KBM-7 (cell line): ENCODE measurements at regions not wholly inside any gene's neighbourhood (a gene's known extent, or its start where the extent isn't known, plus 50 kb on each side); places are given as distances from the start of the nearest gene placed in this dataset.

Experiments used
- DNase-seq: peaks from one replicate; pipeline ENCODE4 v3.0.0-alpha.2; 2015
- in situ Hi-C: fragments of 300-500 bp; cut with MboI; formaldehyde crosslinking; loops from 2 replicates; pipeline ENCODE4 v1.14.3; 2020; ENCODE audit warnings: low sequenced_read_pairs, low pct_unique_long_range_greater_than_20kb, mixed read lengths

GRCh38 chr3:106748472-106749262, 628.6 kb upstream of the CCDC54 start:
- DNase-seq: no peak
- in situ Hi-C loops: no loop called here

- in situ Hi-C loops: no loop called here
- DNase-seq: peak; percentile 19
Measured at GRCh38 chr3:106750092-106750491, 627.1 kb upstream of the CCDC54 start.

GRCh38 chr3:106755336-106755735, 621.9 kb upstream of the CCDC54 start:
- no peak for DNase-seq
- in situ Hi-C loops: no loop called here

- no peak for DNase-seq
- in situ Hi-C loops: no loop called here
Measured at GRCh38 chr3:106756901-106757300, 620.3 kb upstream of the CCDC54 start.

GRCh38 chr3:106758459-106758858, 618.8 kb upstream of the CCDC54 start:
- no peak for DNase-seq
- in situ Hi-C loops: no loop called here

GRCh38 chr3:106759731-106760130, 617.5 kb upstream of the CCDC54 start:
- no peak for DNase-seq
- in situ Hi-C loops: no loop called here

GRCh38 chr3:106765342-106765741, 611.9 kb upstream of the CCDC54 start:
- in situ Hi-C loops: no loop called here
- DNase-seq: no peak

- in situ Hi-C loops: no loop called here
Measured at GRCh38 chr3:106768941-106769480, 608.2 kb upstream of the CCDC54 start.

GRCh38 chr3:106773795-106774194, 603.4 kb upstream of the CCDC54 start:
- DNase-seq: no peak
- in situ Hi-C loops: no loop called here

More at GRCh38 chr3:106768941-106769480, 608.2 kb upstream of the CCDC54 start:
- no peak for DNase-seq

GRCh38 chr3:106783231-106783630, 594.0 kb upstream of the CCDC54 start:
- DNase-seq: no peak
- in situ Hi-C loops: no loop called here

GRCh38 chr3:106789276-106789675, 588.0 kb upstream of the CCDC54 start:
- no peak for DNase-seq
- in situ Hi-C loops: no loop called here

- in situ Hi-C loops: no loop called here
- DNase-seq: no peak
Measured at GRCh38 chr3:106792716-106793115, 584.5 kb upstream of the CCDC54 start.

GRCh38 chr3:106794442-106794841, 582.8 kb upstream of the CCDC54 start:
- no peak for DNase-seq
- in situ Hi-C loops: no loop called here

- DNase-seq: no peak
- in situ Hi-C loops: no loop called here
Measured at GRCh38 chr3:106795553-106795952, 581.7 kb upstream of the CCDC54 start.

GRCh38 chr3:106797461-106797860, 579.8 kb upstream of the CCDC54 start:
- no peak for DNase-seq
- in situ Hi-C loops: no loop called here

GRCh38 chr3:106805625-106806024, 571.6 kb upstream of the CCDC54 start:
- in situ Hi-C loops: no loop called here
- no peak for DNase-seq

- DNase-seq: no peak
- in situ Hi-C loops: no loop called here
Measured at GRCh38 chr3:106806964-106807363, 570.3 kb upstream of the CCDC54 start.

GRCh38 chr3:106809041-106809440, 568.2 kb upstream of the CCDC54 start:
- in situ Hi-C loops: no loop called here

GRCh38 chr3:106809623-106810299, 567.5 kb upstream of the CCDC54 start:
- in situ Hi-C loops: no loop called here
- no peak for DNase-seq

More at GRCh38 chr3:106809041-106809440, 568.2 kb upstream of the CCDC54 start:
- no peak for DNase-seq

GRCh38 chr3:106810300-106810875, 566.9 kb upstream of the CCDC54 start:
- in situ Hi-C loops: no loop called here
- DNase-seq: no peak
